ENCODE measurements at regions not wholly inside any gene's neighbourhood (a gene's known extent, or its start where the extent isn't known, plus 50 kb on each side); places are given as distances from the start of the nearest gene placed in this dataset.

DNA sequence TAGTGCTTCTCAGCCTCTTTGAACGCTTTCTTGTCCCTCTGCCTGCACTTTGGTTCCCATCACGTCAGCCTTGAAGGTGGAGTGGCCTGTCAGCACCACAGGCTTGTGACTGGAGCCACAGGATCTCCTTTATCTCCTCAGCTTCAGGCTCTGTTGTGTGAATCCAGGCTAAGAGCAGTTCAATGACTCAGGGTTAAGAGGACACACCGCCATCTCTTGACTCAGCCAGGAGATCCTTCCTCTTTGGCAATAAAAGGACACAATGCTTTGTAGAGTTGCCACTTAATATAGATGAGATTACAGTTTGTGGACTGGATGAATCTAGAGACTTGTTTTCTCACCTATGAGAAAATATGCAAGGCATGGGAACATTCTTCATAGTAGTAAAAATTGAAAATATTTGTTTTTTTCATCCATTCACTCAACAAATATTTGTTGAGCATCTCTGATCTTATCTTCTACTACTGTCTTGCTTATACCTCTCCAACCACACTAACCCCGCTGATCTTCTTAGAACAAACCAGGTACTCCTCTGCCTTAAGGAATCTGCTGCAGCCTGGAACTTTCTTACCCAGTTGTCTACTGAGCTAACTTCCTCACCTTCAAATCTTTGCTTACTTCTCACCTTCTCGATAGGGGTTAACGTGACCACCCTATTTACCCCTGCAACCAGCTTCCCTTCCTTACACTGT, 62.3 kb downstream of the UCHL1 start:
- H3K27ac Mint-ChIP-seq = peak overlapping the region; percentile 71
- H3K36me3 Mint-ChIP-seq = no peaks in the 10 kb centered on the region
- TF ChIP-seq, protein P1, sequence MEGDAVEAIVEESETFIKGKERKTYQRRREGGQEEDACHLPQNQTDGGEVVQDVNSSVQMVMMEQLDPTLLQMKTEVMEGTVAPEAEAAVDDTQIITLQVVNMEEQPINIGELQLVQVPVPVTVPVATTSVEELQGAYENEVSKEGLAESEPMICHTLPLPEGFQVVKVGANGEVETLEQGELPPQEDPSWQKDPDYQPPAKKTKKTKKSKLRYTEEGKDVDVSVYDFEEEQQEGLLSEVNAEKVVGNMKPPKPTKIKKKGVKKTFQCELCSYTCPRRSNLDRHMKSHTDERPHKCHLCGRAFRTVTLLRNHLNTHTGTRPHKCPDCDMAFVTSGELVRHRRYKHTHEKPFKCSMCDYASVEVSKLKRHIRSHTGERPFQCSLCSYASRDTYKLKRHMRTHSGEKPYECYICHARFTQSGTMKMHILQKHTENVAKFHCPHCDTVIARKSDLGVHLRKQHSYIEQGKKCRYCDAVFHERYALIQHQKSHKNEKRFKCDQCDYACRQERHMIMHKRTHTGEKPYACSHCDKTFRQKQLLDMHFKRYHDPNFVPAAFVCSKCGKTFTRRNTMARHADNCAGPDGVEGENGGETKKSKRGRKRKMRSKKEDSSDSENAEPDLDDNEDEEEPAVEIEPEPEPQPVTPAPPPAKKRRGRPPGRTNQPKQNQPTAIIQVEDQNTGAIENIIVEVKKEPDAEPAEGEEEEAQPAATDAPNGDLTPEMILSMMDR (conservative IDR thresholded peaks at IDR 0.05) = no peak
- peaks cover 19% of the 10 kb centered on the region for H3K9me3 Mint-ChIP-seq
- H3K4me3 Mint-ChIP-seq = peak overlapping the region; percentile 8
- peaks cover 15% of the 10 kb centered on the region for H3K4me1 Mint-ChIP-seq (ENCODE audit: unreplicated experiment)
- H3K27me3 Mint-ChIP-seq = peaks cover 2% of the 10 kb centered on the region
- DNase-seq (ENCODE audit: extremely low spot score, unreplicated experiment) = no peak

DNA sequence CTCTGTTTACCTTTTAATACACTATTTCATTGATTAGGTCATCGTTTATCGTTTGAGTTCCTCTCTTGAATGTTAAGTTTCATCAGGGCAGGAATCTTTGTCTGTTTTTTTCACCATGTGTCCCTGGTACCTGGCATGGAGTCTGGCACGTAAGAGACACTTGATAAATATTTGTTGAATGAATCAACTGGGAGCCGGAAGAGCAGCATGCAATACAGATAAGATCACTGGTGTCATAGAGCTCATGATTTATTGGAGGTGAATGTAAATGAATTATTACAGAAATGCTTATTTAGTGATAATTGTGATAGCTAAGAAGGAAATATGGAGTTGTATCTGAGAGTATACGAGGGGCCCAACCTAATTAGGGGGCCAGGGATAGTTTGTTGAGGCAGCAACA, 62.8 kb downstream of the UCHL1 start:
- peaks cover 19% of the 10 kb centered on the region for H3K9me3 Mint-ChIP-seq
- H3K4me3 Mint-ChIP-seq = peak overlapping the region; percentile 8
- no peaks in the 10 kb centered on the region for H3K36me3 Mint-ChIP-seq
- TF ChIP-seq, protein P1 (conservative IDR thresholded peaks at IDR 0.05) = no peak
- peaks cover 2% of the 10 kb centered on the region for H3K27me3 Mint-ChIP-seq
- peak overlapping the region; percentile 71 for H3K27ac Mint-ChIP-seq
- peaks cover 18% of the 10 kb centered on the region for H3K4me1 Mint-ChIP-seq (ENCODE audit: unreplicated experiment)
- DNase-seq (ENCODE audit: extremely low spot score, unreplicated experiment) = no peak

DNA sequence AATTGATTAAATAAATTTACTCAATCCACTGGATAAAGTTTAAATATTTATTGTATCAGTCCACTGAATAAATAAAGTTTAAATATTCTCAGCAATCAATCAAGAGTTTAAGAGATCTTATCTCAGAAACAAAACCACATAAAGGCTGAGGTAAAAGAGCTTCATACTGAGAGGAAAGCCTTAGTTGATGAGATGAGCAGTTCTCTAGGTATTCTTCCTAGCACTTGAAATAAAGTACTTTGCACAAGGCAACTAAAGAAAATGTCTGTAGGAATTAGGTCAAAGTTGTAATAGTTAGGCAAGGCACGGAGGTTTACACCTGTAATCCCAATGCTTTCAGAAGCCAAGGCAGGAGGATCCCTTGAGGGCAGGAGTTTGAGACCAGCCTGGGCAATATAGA, 63.5 kb downstream of the UCHL1 start:
- DNase-seq (ENCODE audit: extremely low spot score, unreplicated experiment) = no peak
- H3K36me3 Mint-ChIP-seq = no peaks in the 10 kb centered on the region
- TF ChIP-seq, protein P1 (conservative IDR thresholded peaks at IDR 0.05) = no peak
- H3K4me1 Mint-ChIP-seq (ENCODE audit: unreplicated experiment) = peaks cover 22% of the 10 kb centered on the region
- H3K4me3 Mint-ChIP-seq = no peak overlapping the region
- H3K27me3 Mint-ChIP-seq = peaks cover 2% of the 10 kb centered on the region
- H3K9me3 Mint-ChIP-seq = peaks cover 19% of the 10 kb centered on the region
- peak overlapping the region; percentile 46 for H3K27ac Mint-ChIP-seq

DNA sequence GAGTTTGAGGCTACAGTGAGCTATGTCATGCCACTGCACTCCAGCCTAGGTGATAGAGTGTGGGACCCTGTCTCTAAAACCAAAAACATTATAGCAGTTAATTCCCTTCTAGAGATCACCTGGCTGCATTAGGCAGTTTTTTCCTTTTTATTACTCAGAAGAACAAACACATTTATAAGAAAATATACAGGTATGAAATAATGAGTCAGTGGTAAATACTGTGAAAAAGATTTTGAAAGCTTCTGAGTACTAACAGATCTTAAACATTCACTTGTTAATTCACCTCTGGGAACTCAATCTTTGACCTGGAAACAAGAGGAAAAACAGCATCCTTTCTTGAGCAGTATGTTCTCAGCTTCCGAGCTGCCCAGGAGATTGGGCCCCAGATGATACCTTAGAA, 64.1 kb downstream of the UCHL1 start:
- DNase-seq (ENCODE audit: extremely low spot score, unreplicated experiment) = no peak
- peaks cover 2% of the 10 kb centered on the region for H3K27me3 Mint-ChIP-seq
- peaks cover 27% of the 10 kb centered on the region for H3K4me1 Mint-ChIP-seq (ENCODE audit: unreplicated experiment)
- H3K9me3 Mint-ChIP-seq = peaks cover 17% of the 10 kb centered on the region
- H3K4me3 Mint-ChIP-seq = no peak overlapping the region
- H3K36me3 Mint-ChIP-seq = no peaks in the 10 kb centered on the region
- no peak overlapping the region for H3K27ac Mint-ChIP-seq
- TF ChIP-seq, protein P1 (conservative IDR thresholded peaks at IDR 0.05) = no peak

DNA sequence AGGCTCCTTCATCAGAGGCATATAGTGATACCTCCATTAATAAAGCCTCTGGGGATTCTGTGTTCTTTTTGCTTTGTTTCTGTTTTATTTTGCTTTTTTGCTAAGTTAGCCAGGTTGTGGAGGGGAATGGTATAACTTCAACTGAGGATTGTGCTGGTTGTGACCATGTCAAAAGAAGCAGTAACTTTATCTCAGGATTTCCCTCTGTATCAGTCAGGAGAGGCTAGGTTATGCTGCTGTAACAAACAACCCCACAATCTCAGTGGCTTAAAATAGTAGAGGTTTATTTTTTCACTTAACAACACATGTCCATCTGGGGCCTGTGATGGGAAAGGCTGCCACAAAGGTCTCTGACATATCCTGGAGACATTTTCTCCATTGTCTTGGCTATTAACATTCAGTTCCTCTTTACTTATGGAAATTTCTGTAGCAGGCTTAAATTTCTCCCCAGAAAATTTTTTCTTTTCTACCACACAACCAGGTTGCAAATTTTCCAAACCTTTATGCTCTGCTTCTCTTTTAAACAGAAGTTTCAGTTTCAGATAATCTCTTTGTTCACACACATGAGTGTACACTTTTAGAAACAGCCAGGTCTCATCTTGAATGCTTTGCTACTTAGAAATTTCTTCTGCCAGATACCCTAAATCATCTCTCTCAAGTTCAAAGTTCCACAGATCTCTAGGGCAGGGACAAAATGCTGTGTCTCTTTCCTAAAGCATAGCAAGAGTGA, 64.7 kb downstream of the UCHL1 start:
- Mint-ChIP-seq H3K9me3 (peaks cover 14% of the 10 kb centered on the region), H3K36me3 (no peaks in the 10 kb centered on the region), H3K27ac (no peak overlapping the region), H3K4me3 (no peak overlapping the region), H3K27me3 (peaks cover 2% of the 10 kb centered on the region), H3K4me1 (ENCODE audit: unreplicated experiment) (peaks cover 32% of the 10 kb centered on the region)
- TF ChIP-seq, protein P1 (conservative IDR thresholded peaks at IDR 0.05) = no peak
- no peak for DNase-seq (ENCODE audit: extremely low spot score, unreplicated experiment)

Data from type B pancreatic cell (in vitro differentiated cells).